SU-DHL-6 (cell line): ENCODE measurements at regions not wholly inside any gene's neighbourhood (a gene's known extent, or its start where the extent isn't known, plus 50 kb on each side); places are given as distances from the start of the nearest gene placed in this dataset.

ENCODE experiments used
- H2AFZ ChIP-seq: fragments of 200-600 bp; sonication (generic); 2 replicates; pipeline ENCODE4 v1.6.1; 2014; ENCODE audit warnings: low read depth, mild to moderate bottlenecking, moderate library complexity, mixed read lengths, antibody characterized with exemption, low read length; ENCODE audit not compliant: severe bottlenecking
- H3F3A ChIP-seq: fragments of 200-600 bp; shearing (Covaris generic); 2 replicates; pipeline ENCODE4 v1.6.0; 2016; ENCODE audit warnings: antibody characterized with exemption, mild to moderate bottlenecking; ENCODE audit not compliant: insufficient read depth
- H3K27ac ChIP-seq: fragments of 200-600 bp; sonication (generic); 2 replicates; pipeline ENCODE4 v1.5.1; 2016; ENCODE audit warnings: low read depth, mild to moderate bottlenecking, low read length, moderate library complexity, mixed read lengths
- H3K27me3 ChIP-seq: fragments of 200-600 bp; sonication (generic), shearing (Covaris generic); 2 replicates; pipeline ENCODE4 v1.6.0; 2014; ENCODE audit warnings: mild to moderate bottlenecking, low read length
- H3K36me3 ChIP-seq: fragments of 200-600 bp; sonication (generic); 2 replicates; pipeline ENCODE4 v1.6.1; 2014; ENCODE audit warnings: mild to moderate bottlenecking, low read length, mixed read lengths
- H3K4me2 ChIP-seq: fragments of 300-600, 200-600 bp; shearing (Covaris generic), sonication (generic); 2 replicates; pipeline ENCODE4 v1.6.0; 2014; ENCODE audit warnings: low read length, low read depth, mild to moderate bottlenecking; ENCODE audit not compliant: poor library complexity, severe bottlenecking
- H3K4me3 ChIP-seq: fragments of 200-600 bp; sonication (generic); 2 replicates; pipeline ENCODE4 v1.5.1; 2014; ENCODE audit warnings: antibody characterized with exemption, low read length, mild to moderate bottlenecking, mixed read lengths; ENCODE audit not compliant: insufficient read depth, poor library complexity, severe bottlenecking
- H3K79me2 ChIP-seq: fragments of 200-600 bp; sonication (generic); 2 replicates; pipeline ENCODE4 v1.6.1; 2014; ENCODE audit warnings: mild to moderate bottlenecking, low read length, moderate library complexity; ENCODE audit not compliant: insufficient read depth
- H3K9ac ChIP-seq: fragments of 200-600 bp; sonication (generic); 2 replicates; pipeline ENCODE4 v1.7.0; 2014; ENCODE audit warnings: mild to moderate bottlenecking, low read length
- H3K9me2 ChIP-seq: fragments of 200-600 bp; sonication (generic); replicated peaks from 2 replicates; pipeline ENCODE4 v1.6.1; 2014; ENCODE audit warnings: low read length; ENCODE audit not compliant: insufficient read depth
- H3K9me3 ChIP-seq: fragments of 200-600 bp; sonication (generic); 2 replicates; pipeline ENCODE4 v1.6.1; 2014; ENCODE audit warnings: low read length, mixed read lengths; ENCODE audit not compliant: insufficient read depth
- H4K20me1 ChIP-seq: fragments of 200-600 bp; sonication (generic); 2 replicates; pipeline ENCODE4 v1.6.1; 2014; ENCODE audit warnings: low read depth, mild to moderate bottlenecking, antibody characterized with exemption, low read length, moderate library complexity, mixed read lengths
- CTCF ChIP-seq: fragments of 200-600 bp; sonication (generic); IDR thresholded peaks from one replicate; pipeline ENCODE4 v1.5.1; 2017; ENCODE audit warnings: antibody characterized with exemption, mild to moderate bottlenecking, low read length, moderate library complexity; ENCODE audit not compliant: insufficient read depth, poor library complexity, severe bottlenecking
- EZH2phosphoT487 ChIP-seq: fragments of 200-600 bp; sonication (generic), shearing (Covaris generic); conservative IDR thresholded peaks from 2 replicates; pipeline ENCODE4 v1.6.1; 2018; ENCODE audit warnings: mild to moderate bottlenecking, antibody characterized with exemption, low read length, moderate library complexity, mixed read lengths

- no peaks in the 10 kb centered on the region for H3K79me2 ChIP-seq
- no peaks in the 10 kb centered on the region for H3K36me3 ChIP-seq
- no peaks in the 10 kb centered on the region for H3F3A ChIP-seq
- H2AFZ ChIP-seq: no peak overlapping the region
- TF ChIP-seq EZH2phosphoT487 (no peak), CTCF (no peak)
- no peak overlapping the region for H3K4me2 ChIP-seq
- H3K9me2 ChIP-seq: no peaks in the 10 kb centered on the region
- H4K20me1 ChIP-seq: no peaks in the 10 kb centered on the region
- H3K9me3 ChIP-seq: no peaks in the 10 kb centered on the region
- H3K9ac ChIP-seq: no peak overlapping the region
- H3K4me3 ChIP-seq: no peak overlapping the region
- no peaks in the 10 kb centered on the region for H3K27me3 ChIP-seq
- H3K27ac ChIP-seq: no peak overlapping the region
These were observed 399.1 kb downstream of the SI start for GRCh38 chr3:164679245-164679644.

GRCh38 chr3:164677317-164677716 is 401.0 kb downstream of the SI start:
- no peak overlapping the region for H3K9ac ChIP-seq
- H2AFZ ChIP-seq: no peak overlapping the region
- no peaks in the 10 kb centered on the region for H3K27me3 ChIP-seq
- TF ChIP-seq CTCF (no peak), EZH2phosphoT487 (no peak)
- H3K4me3 ChIP-seq: no peak overlapping the region
- H3F3A ChIP-seq: no peaks in the 10 kb centered on the region
- H3K79me2 ChIP-seq: no peaks in the 10 kb centered on the region
- no peak overlapping the region for H3K27ac ChIP-seq
- H4K20me1 ChIP-seq: no peaks in the 10 kb centered on the region
- no peaks in the 10 kb centered on the region for H3K9me3 ChIP-seq
- no peaks in the 10 kb centered on the region for H3K36me3 ChIP-seq
- H3K4me2 ChIP-seq: no peak overlapping the region
- no peaks in the 10 kb centered on the region for H3K9me2 ChIP-seq

GRCh38 chr3:164673738-164674137 is 404.6 kb downstream of the SI start:
- TF ChIP-seq EZH2phosphoT487 (no peak), CTCF (no peak)
- H3K9ac ChIP-seq: no peak overlapping the region
- H3K9me3 ChIP-seq: no peaks in the 10 kb centered on the region
- H3K79me2 ChIP-seq: no peaks in the 10 kb centered on the region
- H4K20me1 ChIP-seq: no peaks in the 10 kb centered on the region
- H2AFZ ChIP-seq: peak overlapping the region; percentile 61
- no peak overlapping the region for H3K27ac ChIP-seq
- no peaks in the 10 kb centered on the region for H3F3A ChIP-seq
- H3K4me3 ChIP-seq: no peak overlapping the region
- no peaks in the 10 kb centered on the region for H3K27me3 ChIP-seq
- peak overlapping the region; percentile 24 for H3K4me2 ChIP-seq
- no peaks in the 10 kb centered on the region for H3K9me2 ChIP-seq
- H3K36me3 ChIP-seq: no peaks in the 10 kb centered on the region

- Histone ChIP-seq H2AFZ (peak overlapping the region; percentile 34), H3K9ac (no peak overlapping the region), H3K36me3 (no peaks in the 10 kb centered on the region), H3K79me2 (no peaks in the 10 kb centered on the region), H3F3A (no peaks in the 10 kb centered on the region), H3K27me3 (no peaks in the 10 kb centered on the region), H3K27ac (no peak overlapping the region), H3K4me3 (no peak overlapping the region), H3K4me2 (no peak overlapping the region), H3K9me3 (no peaks in the 10 kb centered on the region), H3K9me2 (no peaks in the 10 kb centered on the region), H4K20me1 (no peaks in the 10 kb centered on the region)
- no peak for TF ChIP-seq EZH2phosphoT487
- no peak for TF ChIP-seq CTCF
These were observed 420.2 kb downstream of the SI start for GRCh38 chr3:164658125-164658524.
